ENCODE measurements at regions not wholly inside any gene's neighbourhood (a gene's known extent, or its start where the extent isn't known, plus 50 kb on each side); places are given as distances from the start of the nearest gene placed in this dataset.
"Not testable (repeated sequence)": the region's sequence is repeated elsewhere in the genome, so short reads cannot be mapped to it uniquely, and the experiment has no call there.

DNA sequence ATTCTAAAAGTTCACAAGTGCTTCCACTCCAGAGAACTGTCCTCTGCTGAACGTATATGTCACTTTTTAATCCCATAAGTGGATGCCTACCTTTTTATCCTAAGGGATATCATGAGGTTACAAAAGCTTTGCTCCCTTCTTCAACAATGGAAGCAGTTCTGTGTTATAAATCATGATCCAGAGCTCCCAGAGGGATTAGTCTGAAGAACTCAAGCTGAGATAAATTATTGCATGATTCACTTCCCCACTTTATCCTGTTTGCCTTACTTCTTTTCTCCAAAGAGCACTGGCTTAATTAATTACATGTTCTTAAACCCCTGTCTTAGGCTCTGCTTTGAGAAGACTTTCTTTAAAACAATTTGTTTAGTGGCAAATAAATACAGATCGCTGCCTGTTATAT is 246.7 kb downstream of the PCDH17 start:
- H3K4me3 ChIP-seq = no peak overlapping the region
- intact Hi-C loops (cut with DNase I) = no loop called here
- H3K27ac ChIP-seq = no peak overlapping the region
- H3K27me3 ChIP-seq (replicated peaks; ENCODE audit: insufficient read depth) = no peaks in the 10 kb centered on the region
- no peak for TF ChIP-seq POLR2A (IDR thresholded peaks at IDR 0.05)
- TF ChIP-seq, protein P1, sequence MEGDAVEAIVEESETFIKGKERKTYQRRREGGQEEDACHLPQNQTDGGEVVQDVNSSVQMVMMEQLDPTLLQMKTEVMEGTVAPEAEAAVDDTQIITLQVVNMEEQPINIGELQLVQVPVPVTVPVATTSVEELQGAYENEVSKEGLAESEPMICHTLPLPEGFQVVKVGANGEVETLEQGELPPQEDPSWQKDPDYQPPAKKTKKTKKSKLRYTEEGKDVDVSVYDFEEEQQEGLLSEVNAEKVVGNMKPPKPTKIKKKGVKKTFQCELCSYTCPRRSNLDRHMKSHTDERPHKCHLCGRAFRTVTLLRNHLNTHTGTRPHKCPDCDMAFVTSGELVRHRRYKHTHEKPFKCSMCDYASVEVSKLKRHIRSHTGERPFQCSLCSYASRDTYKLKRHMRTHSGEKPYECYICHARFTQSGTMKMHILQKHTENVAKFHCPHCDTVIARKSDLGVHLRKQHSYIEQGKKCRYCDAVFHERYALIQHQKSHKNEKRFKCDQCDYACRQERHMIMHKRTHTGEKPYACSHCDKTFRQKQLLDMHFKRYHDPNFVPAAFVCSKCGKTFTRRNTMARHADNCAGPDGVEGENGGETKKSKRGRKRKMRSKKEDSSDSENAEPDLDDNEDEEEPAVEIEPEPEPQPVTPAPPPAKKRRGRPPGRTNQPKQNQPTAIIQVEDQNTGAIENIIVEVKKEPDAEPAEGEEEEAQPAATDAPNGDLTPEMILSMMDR (IDR thresholded peaks at IDR 0.05) = no peak
- no peak for TF ChIP-seq POLR2AphosphoS5 (IDR thresholded peaks at IDR 0.05)
- 25% methylated on average over 2 of the region's 2 CpGs for WGBS
- no peak for DNase-seq (ENCODE audit: low spot score)
- H3K36me3 ChIP-seq = no peaks in the 10 kb centered on the region
- no peaks in the 10 kb centered on the region for H3K9me3 ChIP-seq
- no peaks in the 10 kb centered on the region for H3K4me1 ChIP-seq (replicated peaks)

- H3K27me3 ChIP-seq (replicated peaks; ENCODE audit: insufficient read depth) = no peaks in the 10 kb centered on the region
- DNase-seq (ENCODE audit: low spot score) = no peak
- H3K4me3 ChIP-seq = no peak overlapping the region
- no peaks in the 10 kb centered on the region for H3K9me3 ChIP-seq
- H3K27ac ChIP-seq = no peak overlapping the region
- no peaks in the 10 kb centered on the region for H3K4me1 ChIP-seq (replicated peaks)
- intact Hi-C loops (cut with DNase I) = no loop called here
- no peak for TF ChIP-seq POLR2AphosphoS5 (IDR thresholded peaks at IDR 0.05)
- TF ChIP-seq, protein P1 (IDR thresholded peaks at IDR 0.05) = no peak
- TF ChIP-seq POLR2A (IDR thresholded peaks at IDR 0.05) = no peak
- H3K36me3 ChIP-seq = no peaks in the 10 kb centered on the region
Observed at GRCh38 chr13:57897225-57897624, 265.7 kb downstream of the PCDH17 start.

GRCh38 chr13:57899096-57899495 is 267.6 kb downstream of the PCDH17 start:
- Histone ChIP-seq H3K36me3 (no peaks in the 10 kb centered on the region), H3K27ac (no peak overlapping the region), H3K4me1 (replicated peaks) (no peaks in the 10 kb centered on the region), H3K9me3 (no peaks in the 10 kb centered on the region), H3K4me3 (no peak overlapping the region), H3K27me3 (replicated peaks; ENCODE audit: insufficient read depth) (no peaks in the 10 kb centered on the region)
- intact Hi-C loops (cut with DNase I) = no loop called here
- no peak for DNase-seq (ENCODE audit: low spot score)
- 84% methylated on average over 4 of the region's 4 CpGs for WGBS
- TF ChIP-seq POLR2AphosphoS5 (IDR thresholded peaks at IDR 0.05) (no peak), POLR2A (IDR thresholded peaks at IDR 0.05) (no peak)
- TF ChIP-seq, protein P1 (IDR thresholded peaks at IDR 0.05) = no peak

GRCh38 chr13:57909833-57910232 is 278.3 kb downstream of the PCDH17 start:
- H3K27ac ChIP-seq; H3K36me3 ChIP-seq; H3K4me3 ChIP-seq; H3K27me3 ChIP-seq (replicated peaks; ENCODE audit: insufficient read depth); H3K4me1 ChIP-seq (replicated peaks); intact Hi-C loops (cut with DNase I); H3K9me3 ChIP-seq; DNase-seq (ENCODE audit: low spot score): not testable (repeated sequence)
- WGBS = 96% methylated on average over 11 of the region's 11 CpGs

DNA sequence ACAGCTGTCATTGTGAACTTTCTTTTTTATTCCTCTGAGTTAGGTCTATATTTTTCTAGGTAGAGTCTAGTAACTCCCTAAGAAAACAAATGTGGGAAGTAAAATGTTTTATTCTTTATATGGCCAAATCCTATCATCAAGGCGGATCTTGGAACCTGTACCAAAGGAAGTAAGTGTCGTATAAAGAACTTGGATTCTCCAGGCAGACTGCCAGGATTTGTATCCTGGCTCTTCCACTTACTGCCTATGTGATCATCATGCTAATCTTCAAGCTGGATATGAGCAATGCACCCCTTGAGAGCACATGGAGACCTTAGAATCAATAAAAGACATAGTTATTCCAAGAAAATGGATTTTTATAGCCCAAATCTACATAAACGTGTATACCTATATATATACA is 286.5 kb downstream of the PCDH17 start:
- 65% methylated on average over 3 of the region's 3 CpGs for WGBS

More for the DNA sequence above, 286.5 kb downstream of the PCDH17 start:
- H3K36me3 ChIP-seq = no peaks in the 10 kb centered on the region
- no peak overlapping the region for H3K27ac ChIP-seq
- TF ChIP-seq, protein P1 (IDR thresholded peaks at IDR 0.05) = no peak
- no peak for TF ChIP-seq POLR2AphosphoS5 (IDR thresholded peaks at IDR 0.05)
- no peak for TF ChIP-seq POLR2A (IDR thresholded peaks at IDR 0.05)
- no peaks in the 10 kb centered on the region for H3K27me3 ChIP-seq (replicated peaks; ENCODE audit: insufficient read depth)
- no peaks in the 10 kb centered on the region for H3K4me1 ChIP-seq (replicated peaks)
- H3K4me3 ChIP-seq = no peak overlapping the region
- intact Hi-C loops (cut with DNase I) = no loop called here
- DNase-seq (ENCODE audit: low spot score) = no peak
- H3K9me3 ChIP-seq = no peaks in the 10 kb centered on the region

Data from prostate gland (tissue), 2 donors.